ENCODE measurements at regions not wholly inside any gene's neighbourhood (a gene's known extent, or its start where the extent isn't known, plus 50 kb on each side); places are given as distances from the start of the nearest gene placed in this dataset.

GRCh38 chr2:64222351-64222750 is 78.1 kb upstream of the PELI1 start:
- Histone ChIP-seq H3K9ac (replicated peaks in 1 of 4; ENCODE audit: extremely low read depth in 1 of 4, low read depth in 3 of 4, low read length in 3 of 4) (no peak overlapping the region), H2BK20ac (ENCODE audit: low read length) (no peak overlapping the region), H3K4ac (replicated peaks; ENCODE audit: insufficient read length, low read depth, low read length) (no peak overlapping the region), H4K5ac (ENCODE audit: insufficient read length, low read depth, low read length) (no peak overlapping the region), H3K4me2 (ENCODE audit: insufficient read depth in 1 of 2, low read depth in 2 of 2, low read length in 2 of 2) (no peak overlapping the region), H3K27ac (ENCODE audit: low read depth, low read length) (no peak overlapping the region), H4K8ac (ENCODE audit: extremely low read depth, insufficient read depth, low read length) (no peak overlapping the region), H2BK12ac (ENCODE audit: low read depth, low read length) (no peak overlapping the region), H3K23ac (ENCODE audit: insufficient read length) (no peak overlapping the region), H3K4me3 (ENCODE audit: extremely low read depth in 1 of 4, insufficient read depth in 2 of 4, low read depth in 3 of 4, low read length in 4 of 4) (no peak overlapping the region), H3K9me3 (ENCODE audit: insufficient read depth in 2 of 2, low read depth in 1 of 2, low read length in 1 of 2) (no peaks in the 10 kb centered on the region), H3K4me1 (replicated peaks in 1 of 4; ENCODE audit: control insufficient read depth in 3 of 4, insufficient read depth in 4 of 4, low read length in 3 of 4) (peaks cover 4 to 15% (median 12%) of the 10 kb centered on the region in 4 experiments; a peak in 6 of 7 replicates), H4K20me1 (replicated peaks in 1 of 2; ENCODE audit: control insufficient read depth in 1 of 2, insufficient read depth in 2 of 2, low read length in 2 of 2) (no peaks in the 10 kb centered on the region), H2AK5ac (ENCODE audit: low read depth, low read length) (no peak overlapping the region), H2BK15ac (ENCODE audit: low read length) (no peak overlapping the region), H3K79me1 (ENCODE audit: low read depth, low read length) (no peaks in the 10 kb centered on the region), H3K23me2 (ENCODE audit: low read depth, low read length) (no peaks in the 10 kb centered on the region), H2BK5ac (ENCODE audit: low read depth, low read length) (no peak overlapping the region), H3K36me3 (ENCODE audit: control insufficient read depth in 2 of 4, insufficient read depth in 4 of 4, low read length in 3 of 4) (no peaks in the 10 kb centered on the region), H4K91ac (replicated peaks; ENCODE audit: insufficient read length, low read length) (no peak overlapping the region), H2BK120ac (replicated peaks; ENCODE audit: low read depth, low read length) (no peak overlapping the region), H3K18ac (ENCODE audit: extremely low read depth, low read length) (no peak overlapping the region), H3K79me2 (ENCODE audit: control insufficient read depth in 1 of 2, insufficient read depth in 2 of 2, low read length in 2 of 2) (no peaks in the 10 kb centered on the region), H2AFZ (ENCODE audit: low read length) (no peak overlapping the region), H3K14ac (ENCODE audit: insufficient read length) (no peak overlapping the region), H3K27me3 (replicated peaks in 1 of 4; ENCODE audit: control insufficient read depth in 3 of 4, extremely low read depth in 1 of 4, insufficient read depth in 3 of 4, low read length in 3 of 4) (no peaks in the 10 kb centered on the region), H3K56ac (replicated peaks; ENCODE audit: insufficient read length, low read depth, low read length) (no peak overlapping the region)
- WGBS, 2 experiments (ENCODE audit: extremely low coverage in 1 of 2, insufficient coverage in 1 of 2, insufficient read length in 1 of 2, insufficient replicate concordance in 2 of 2, low coverage in 1 of 2, low lambda C conversion rate in 2 of 2, missing lambda C conversion rate in 1 of 2) = 95% methylated on average over 2 of the region's 2 CpGs; no CpG with 5 or more reads in 1 of the 2 experiments
- FAIRE-seq (no peak), DNase-seq (ENCODE audit: low read depth in 1 of 2, low spot score in 2 of 2) (no peak)
- ChIA-PET POLR2A (ENCODE audit: partially characterized antibody) (interaction anchor here (0.7 to 2.8 kb wide), 5 partner anchors 11 to 44 kb away, joined by 3 to 10 read pairs (median 4); no protein-coding TSS in a partner anchor), CTCF (ENCODE audit: partially characterized antibody) (interaction anchor here (0.7 to 7.6 kb wide), 4 partner anchors 8 to 107 kb away, joined by 3 to 39 read pairs (median 6); no protein-coding TSS in a partner anchor)
- TF ChIP-seq HDAC6 (IDR thresholded peaks at IDR 0.05; ENCODE audit: low read depth, low read length) = no peak
- no peak for TF ChIP-seq TBP (IDR thresholded peaks at IDR 0.05; ENCODE audit: low read depth, low read length)
- TF ChIP-seq SUZ12 (IDR thresholded peaks at IDR 0.05; ENCODE audit: low read length) = no peak
- TF ChIP-seq BACH1 (IDR thresholded peaks at IDR 0.05; ENCODE audit: low read length) = no peak

All from H1 (cell line).